Natural killer cell (primary cell): ENCODE measurements at regions not wholly inside any gene's neighbourhood (a gene's known extent, or its start where the extent isn't known, plus 50 kb on each side); places are given as distances from the start of the nearest gene placed in this dataset.
"Not testable (repeated sequence)": the region's sequence is repeated elsewhere in the genome, so short reads cannot be mapped to it uniquely, and the experiment has no call there.

ENCODE experiments used
- ATAC-seq, 3 donors: fragments of 150-1000 bp in 2 of 3; fragments of 200-7000 bp in 1 of 3; cut with Tn5 transposase; 1 replicate in 1 of 3; 2 replicates in 2 of 3; pipeline ENCODE4 v1.10.0; 2021; ENCODE audit warnings: mild to moderate bottlenecking in 2 of 3, moderate library complexity in 2 of 3
- DNase-seq, 2 donors: peaks; one replicate each; pipeline versions ENCODE4 v3.0.0 to v3.0.0-alpha.2; 2013 to 2021; ENCODE audit warnings: mixed read lengths in 1 of 2
- H3K27ac ChIP-seq: one replicate; pipeline ENCODE4 v1.5.1; 2013; ENCODE audit warnings: mild to moderate bottlenecking, low read length
- H3K27me3 ChIP-seq: one replicate; pipeline ENCODE4 v1.6.1; 2013; ENCODE audit warnings: low read length; ENCODE audit not compliant: control insufficient read depth, insufficient read depth
- H3K36me3 ChIP-seq: one replicate; pipeline ENCODE4 v1.6.1; 2013; ENCODE audit warnings: low read length; ENCODE audit not compliant: control insufficient read depth, insufficient read depth
- H3K4me1 ChIP-seq: one replicate; pipeline ENCODE4 v1.6.1; 2013; ENCODE audit warnings: low read length; ENCODE audit not compliant: control insufficient read depth, insufficient read depth
- H3K4me3 ChIP-seq: one replicate; pipeline ENCODE4 v1.5.1; 2013; ENCODE audit warnings: low read length
- H3K9me3 ChIP-seq: one replicate; pipeline ENCODE4 v1.6.1; 2013; ENCODE audit warnings: low read length; ENCODE audit not compliant: control insufficient read depth, insufficient read depth
- H3K27ac Mint-ChIP-seq, 2 donors: one replicate each; pipeline ENCODE4 v1.8.0; 2022; ENCODE audit warnings: mild to moderate bottlenecking in 2 of 2, mixed read lengths in 2 of 2, moderate library complexity in 1 of 2
- H3K27me3 Mint-ChIP-seq, 2 donors: one replicate each; pipeline ENCODE4 v1.8.0; 2022; ENCODE audit warnings: low read depth in 2 of 2, mixed read lengths in 2 of 2
- H3K36me3 Mint-ChIP-seq: one replicate; pipeline ENCODE4 v1.8.0; 2022; ENCODE audit warnings: mixed read lengths
- H3K4me1 Mint-ChIP-seq, 2 donors: one replicate each; pipeline ENCODE4 v1.8.0; 2022; ENCODE audit warnings: mixed read lengths in 2 of 2
- H3K4me3 Mint-ChIP-seq: one replicate; pipeline ENCODE4 v1.8.0; 2022; ENCODE audit warnings: mild to moderate bottlenecking, moderate library complexity, mixed read lengths
- H3K9me3 Mint-ChIP-seq, 2 donors: one replicate each; pipeline ENCODE4 v1.8.0; 2022; ENCODE audit warnings: mixed read lengths in 2 of 2
- WGBS: methylation state at CpG from one replicate; pipeline ENCODE4 v1.1.7; 2013; ENCODE audit warnings: missing lambda C conversion rate; ENCODE audit not compliant: insufficient coverage; 5-methylcytosine and 5-hydroxymethylcytosine counted together
- intact Hi-C: fragments of 100-400 bp; cut with micrococcal nuclease; formaldehyde crosslinking; loops from one replicate; pipeline ENCODE4 v1.14.2; 2022
- TF ChIP-seq, protein P1 (sequence below): fragments of 200-600 bp; IDR thresholded peaks from one replicate; pipeline ENCODE4 v1.8.0; 2022; ENCODE audit warnings: antibody characterized with exemption

DNA sequence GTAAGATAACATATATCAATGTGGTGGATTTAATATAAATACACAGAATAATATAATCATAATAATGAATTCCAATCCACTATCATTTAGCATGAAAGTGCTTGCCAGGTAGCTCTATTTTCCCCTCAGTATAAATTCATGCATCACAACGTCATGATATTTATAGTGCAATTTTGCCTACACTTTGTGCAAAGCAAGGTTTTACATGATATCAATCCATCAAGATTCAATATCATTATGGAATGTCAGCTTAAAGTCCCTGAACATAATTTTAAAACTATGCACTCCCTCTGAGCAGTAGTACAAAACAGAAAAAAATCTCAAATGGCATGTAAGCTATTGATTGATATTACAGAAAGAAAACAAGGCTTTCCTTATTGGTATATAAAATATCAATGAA lies 962.2 kb upstream of the PCDH20 start:
- H3K9me3 ChIP-seq, result no peaks in the 10 kb centered on the region
- Mint-ChIP-seq H3K27ac (no peak overlapping the region), H3K36me3 (no peaks in the 10 kb centered on the region), H3K27me3 (no peaks in the 10 kb centered on the region), H3K4me3 (no peak overlapping the region), H3K4me1 (no peaks in the 10 kb centered on the region), H3K9me3 (peaks cover 0 to 4% of the 10 kb centered on the region in 2 donors)
- H3K36me3 ChIP-seq, result no peaks in the 10 kb centered on the region
- no peak overlapping the region for H3K27ac ChIP-seq
- H3K4me1 ChIP-seq, result no peaks in the 10 kb centered on the region
- no peaks in the 10 kb centered on the region for H3K27me3 ChIP-seq
- ATAC-seq (no peak), DNase-seq (no peak)
- intact Hi-C loops, result no loop called here
- whole genome bisulfite sequencing, result 79% methylated on average over 1 of the region's 1 CpG
- no peak overlapping the region for H3K4me3 ChIP-seq
- TF ChIP-seq, protein P1, sequence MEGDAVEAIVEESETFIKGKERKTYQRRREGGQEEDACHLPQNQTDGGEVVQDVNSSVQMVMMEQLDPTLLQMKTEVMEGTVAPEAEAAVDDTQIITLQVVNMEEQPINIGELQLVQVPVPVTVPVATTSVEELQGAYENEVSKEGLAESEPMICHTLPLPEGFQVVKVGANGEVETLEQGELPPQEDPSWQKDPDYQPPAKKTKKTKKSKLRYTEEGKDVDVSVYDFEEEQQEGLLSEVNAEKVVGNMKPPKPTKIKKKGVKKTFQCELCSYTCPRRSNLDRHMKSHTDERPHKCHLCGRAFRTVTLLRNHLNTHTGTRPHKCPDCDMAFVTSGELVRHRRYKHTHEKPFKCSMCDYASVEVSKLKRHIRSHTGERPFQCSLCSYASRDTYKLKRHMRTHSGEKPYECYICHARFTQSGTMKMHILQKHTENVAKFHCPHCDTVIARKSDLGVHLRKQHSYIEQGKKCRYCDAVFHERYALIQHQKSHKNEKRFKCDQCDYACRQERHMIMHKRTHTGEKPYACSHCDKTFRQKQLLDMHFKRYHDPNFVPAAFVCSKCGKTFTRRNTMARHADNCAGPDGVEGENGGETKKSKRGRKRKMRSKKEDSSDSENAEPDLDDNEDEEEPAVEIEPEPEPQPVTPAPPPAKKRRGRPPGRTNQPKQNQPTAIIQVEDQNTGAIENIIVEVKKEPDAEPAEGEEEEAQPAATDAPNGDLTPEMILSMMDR, result no peak

GRCh38 chr13:62375653-62376052 lies 960.0 kb upstream of the PCDH20 start:
- ATAC-seq, result no peak

GRCh38 chr13:62371737-62372136 lies 956.1 kb upstream of the PCDH20 start:
- no peaks in the 10 kb centered on the region for H3K9me3 ChIP-seq
- Mint-ChIP-seq H3K4me1 (no peaks in the 10 kb centered on the region), H3K27me3 (no peaks in the 10 kb centered on the region), H3K36me3 (no peaks in the 10 kb centered on the region), H3K9me3 (peaks cover 6% of the 10 kb centered on the region in 2 donors), H3K27ac (no peak overlapping the region), H3K4me3 (no peak overlapping the region)
- TF ChIP-seq, protein P1, result no peak
- H3K27me3 ChIP-seq, result no peaks in the 10 kb centered on the region
- no peaks in the 10 kb centered on the region for H3K4me1 ChIP-seq
- H3K4me3 ChIP-seq, result no peak overlapping the region
- H3K27ac ChIP-seq, result no peak overlapping the region
- DNase-seq, result no peak
- no CpG with 5 or more reads among the region's 2 CpGs for WGBS
- ATAC-seq, result no peak
- H3K36me3 ChIP-seq, result no peaks in the 10 kb centered on the region
- intact Hi-C loops, result no loop called here

More at GRCh38 chr13:62375653-62376052, 960.0 kb upstream of the PCDH20 start:
- Histone ChIP-seq H3K4me1 (no peaks in the 10 kb centered on the region), H3K27ac (no peak overlapping the region), H3K9me3 (no peaks in the 10 kb centered on the region), H3K27me3 (no peaks in the 10 kb centered on the region), H3K4me3 (no peak overlapping the region), H3K36me3 (no peaks in the 10 kb centered on the region)
- no CpG with 5 or more reads among the region's 2 CpGs for WGBS
- intact Hi-C loops, result no loop called here
- Mint-ChIP-seq H3K27ac (no peak overlapping the region), H3K9me3 (peaks cover 0 to 4% of the 10 kb centered on the region in 2 donors), H3K4me1 (no peaks in the 10 kb centered on the region), H3K4me3 (no peak overlapping the region), H3K27me3 (no peaks in the 10 kb centered on the region), H3K36me3 (no peaks in the 10 kb centered on the region)
- TF ChIP-seq, protein P1, result no peak
- DNase-seq, result no peak

DNA sequence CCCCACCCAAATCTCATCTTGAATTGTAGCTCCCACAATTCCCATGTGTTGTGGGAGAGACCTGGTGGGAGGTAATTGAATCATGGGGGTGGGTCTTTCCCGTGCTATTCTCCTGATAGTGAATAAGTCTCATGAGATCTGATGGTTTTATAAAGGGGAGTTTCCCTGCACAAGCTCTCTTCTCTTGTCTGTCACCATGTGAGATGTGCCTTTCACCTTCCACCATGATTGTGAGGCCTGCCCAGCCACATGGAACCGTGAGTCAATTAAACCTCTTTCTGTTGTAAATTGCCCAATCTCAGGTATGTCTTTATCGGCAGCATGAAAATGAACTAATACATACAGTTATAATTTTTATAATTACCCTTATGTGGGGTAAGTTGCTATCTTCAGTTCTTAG lies 952.3 kb upstream of the PCDH20 start:
- 89% methylated on average over 2 of the region's 3 CpGs for WGBS
- H3K9me3 ChIP-seq, H3K27ac ChIP-seq, H3K4me3 Mint-ChIP-seq, H3K4me3 ChIP-seq, H3K27me3 ChIP-seq, intact Hi-C loops, H3K9me3 Mint-ChIP-seq, ATAC-seq, H3K4me1 ChIP-seq, H3K27ac Mint-ChIP-seq, DNase-seq, H3K36me3 Mint-ChIP-seq, H3K4me1 Mint-ChIP-seq, H3K36me3 ChIP-seq, H3K27me3 Mint-ChIP-seq: not testable (repeated sequence)
